Keratinocyte (primary cell): ENCODE measurements at regions not wholly inside any gene's neighbourhood (a gene's known extent, or its start where the extent isn't known, plus 50 kb on each side); places are given as distances from the start of the nearest gene placed in this dataset.

ENCODE experiments used
- EZH2 ChIP-seq: IDR thresholded peaks from one replicate; pipeline ENCODE4 v1.6.1; 2012; ENCODE audit warnings: inconsistent platforms, mild to moderate bottlenecking, low read length, moderate library complexity
- TF ChIP-seq, protein P1 (sequence below), 3 experiments: IDR thresholded peaks in 1 of 3; conservative IDR thresholded peaks in 1 of 3; optimal IDR thresholded peaks in 1 of 3; 2 replicates in 2 of 3; 3 replicates in 1 of 3; pipeline versions ENCODE3 to v1.5.1; 2011; ENCODE audit warnings: low read length in 3 of 3, mild to moderate bottlenecking in 3 of 3, moderate library complexity in 2 of 3, control low read depth in 1 of 3, inconsistent platforms in 1 of 3; ENCODE audit not compliant: insufficient read depth in 2 of 3; ENCODE audit errors: extremely low read depth in 1 of 3

DNA sequence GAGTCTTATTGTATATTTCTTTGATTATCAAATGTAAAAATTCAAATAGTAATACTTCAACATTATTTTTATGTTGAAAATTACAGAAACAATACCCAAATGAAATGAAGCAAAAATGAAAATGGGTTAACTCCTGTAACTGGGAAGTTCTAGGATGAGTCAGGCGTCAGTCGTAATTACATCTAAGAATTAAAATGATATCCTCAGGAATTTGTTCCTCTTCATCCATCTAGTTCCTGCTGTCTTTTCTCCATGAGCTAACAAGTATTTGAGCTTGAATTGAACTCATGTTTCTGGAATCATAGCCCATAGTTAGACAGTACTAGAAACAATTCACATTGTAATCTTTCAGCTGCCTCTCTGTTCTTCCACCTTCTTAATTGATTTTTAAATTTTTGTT is 568.3 kb upstream of the TLE4 start:
- TF ChIP-seq, protein P1, sequence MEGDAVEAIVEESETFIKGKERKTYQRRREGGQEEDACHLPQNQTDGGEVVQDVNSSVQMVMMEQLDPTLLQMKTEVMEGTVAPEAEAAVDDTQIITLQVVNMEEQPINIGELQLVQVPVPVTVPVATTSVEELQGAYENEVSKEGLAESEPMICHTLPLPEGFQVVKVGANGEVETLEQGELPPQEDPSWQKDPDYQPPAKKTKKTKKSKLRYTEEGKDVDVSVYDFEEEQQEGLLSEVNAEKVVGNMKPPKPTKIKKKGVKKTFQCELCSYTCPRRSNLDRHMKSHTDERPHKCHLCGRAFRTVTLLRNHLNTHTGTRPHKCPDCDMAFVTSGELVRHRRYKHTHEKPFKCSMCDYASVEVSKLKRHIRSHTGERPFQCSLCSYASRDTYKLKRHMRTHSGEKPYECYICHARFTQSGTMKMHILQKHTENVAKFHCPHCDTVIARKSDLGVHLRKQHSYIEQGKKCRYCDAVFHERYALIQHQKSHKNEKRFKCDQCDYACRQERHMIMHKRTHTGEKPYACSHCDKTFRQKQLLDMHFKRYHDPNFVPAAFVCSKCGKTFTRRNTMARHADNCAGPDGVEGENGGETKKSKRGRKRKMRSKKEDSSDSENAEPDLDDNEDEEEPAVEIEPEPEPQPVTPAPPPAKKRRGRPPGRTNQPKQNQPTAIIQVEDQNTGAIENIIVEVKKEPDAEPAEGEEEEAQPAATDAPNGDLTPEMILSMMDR (optimal IDR thresholded peaks at IDR 0.05 in 1 of 3, IDR thresholded peaks at IDR 0.05 in 1 of 3, conservative IDR thresholded peaks at IDR 0.05 in 1 of 3; ENCODE audit: extremely low read depth in 1 of 3, insufficient read depth in 2 of 3, low read length in 3 of 3), result no peak
- TF ChIP-seq EZH2, result no peak
